ENCODE measurements at regions not wholly inside any gene's neighbourhood (a gene's known extent, or its start where the extent isn't known, plus 50 kb on each side); places are given as distances from the start of the nearest gene placed in this dataset.
"Not testable (repeated sequence)": the region's sequence is repeated elsewhere in the genome, so short reads cannot be mapped to it uniquely, and the experiment has no call there.

DNA sequence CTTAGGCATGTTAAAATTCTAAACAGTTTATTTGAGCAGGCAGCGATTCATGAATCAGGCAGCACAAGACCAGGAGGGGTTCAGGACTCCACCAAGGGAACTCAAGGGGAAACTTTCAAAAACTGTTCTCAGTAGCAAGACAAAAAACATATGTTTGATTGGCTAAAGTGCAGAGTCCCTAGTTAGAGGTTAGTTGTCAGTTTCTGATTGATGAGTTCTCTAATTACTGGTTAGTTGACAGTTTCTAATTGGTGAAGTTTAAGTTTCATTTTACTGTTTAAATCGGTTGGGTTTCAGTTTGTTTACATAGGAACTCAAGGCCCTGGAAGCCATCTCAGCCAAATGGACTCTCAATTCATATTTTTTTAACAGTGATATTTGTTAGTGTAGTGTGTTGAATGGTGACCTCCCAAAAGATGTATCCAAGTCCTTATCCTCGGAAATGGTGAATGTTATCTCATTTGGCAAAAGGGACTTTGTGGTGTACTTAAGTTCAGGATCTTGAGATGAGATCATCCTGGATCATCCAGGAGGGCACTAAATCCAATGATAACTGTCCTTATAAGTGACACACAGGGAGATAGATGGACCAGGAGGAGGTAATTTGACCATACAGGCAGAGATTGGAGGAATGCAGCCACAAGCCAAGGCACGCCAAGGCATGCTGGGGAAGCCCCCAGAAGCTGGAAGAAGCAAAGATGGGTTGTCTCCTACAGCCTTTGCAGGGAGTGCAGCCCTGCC is 219.2 kb upstream of the RAI14 start:
- Histone ChIP-seq H4K20me1 (ENCODE audit: insufficient read depth, low read length) (no peaks in the 10 kb centered on the region), H3K36me3 (ENCODE audit: insufficient read depth, low read length) (no peaks in the 10 kb centered on the region), H3K79me2 (ENCODE audit: insufficient read depth, low read length) (no peaks in the 10 kb centered on the region), H3K4me2 (ENCODE audit: low read length) (no peak overlapping the region), H3K9ac (ENCODE audit: low read length) (no peak overlapping the region), H2AFZ (ENCODE audit: low read length) (no peak overlapping the region), H3K9me2 (ENCODE audit: low read depth, low read length) (no peaks in the 10 kb centered on the region), H3K4me1 (ENCODE audit: insufficient read depth, low read length, severe bottlenecking) (no peaks in the 10 kb centered on the region), H3K27me3 (ENCODE audit: insufficient read depth, low read length) (no peaks in the 10 kb centered on the region), H3K27ac (ENCODE audit: low read depth, low read length, poor library complexity, severe bottlenecking) (no peak overlapping the region), H3K4me3 (ENCODE audit: low read depth, low read length, poor library complexity, severe bottlenecking) (no peak overlapping the region), H3F3A (ENCODE audit: insufficient read depth, low read length) (no peaks in the 10 kb centered on the region), H3K9me3 (ENCODE audit: low read length) (no peaks in the 10 kb centered on the region)
- TF ChIP-seq EZH2 (IDR thresholded peaks at IDR 0.05; ENCODE audit: borderline replicate concordance, low read length) = no peak
- TF ChIP-seq, protein P1, sequence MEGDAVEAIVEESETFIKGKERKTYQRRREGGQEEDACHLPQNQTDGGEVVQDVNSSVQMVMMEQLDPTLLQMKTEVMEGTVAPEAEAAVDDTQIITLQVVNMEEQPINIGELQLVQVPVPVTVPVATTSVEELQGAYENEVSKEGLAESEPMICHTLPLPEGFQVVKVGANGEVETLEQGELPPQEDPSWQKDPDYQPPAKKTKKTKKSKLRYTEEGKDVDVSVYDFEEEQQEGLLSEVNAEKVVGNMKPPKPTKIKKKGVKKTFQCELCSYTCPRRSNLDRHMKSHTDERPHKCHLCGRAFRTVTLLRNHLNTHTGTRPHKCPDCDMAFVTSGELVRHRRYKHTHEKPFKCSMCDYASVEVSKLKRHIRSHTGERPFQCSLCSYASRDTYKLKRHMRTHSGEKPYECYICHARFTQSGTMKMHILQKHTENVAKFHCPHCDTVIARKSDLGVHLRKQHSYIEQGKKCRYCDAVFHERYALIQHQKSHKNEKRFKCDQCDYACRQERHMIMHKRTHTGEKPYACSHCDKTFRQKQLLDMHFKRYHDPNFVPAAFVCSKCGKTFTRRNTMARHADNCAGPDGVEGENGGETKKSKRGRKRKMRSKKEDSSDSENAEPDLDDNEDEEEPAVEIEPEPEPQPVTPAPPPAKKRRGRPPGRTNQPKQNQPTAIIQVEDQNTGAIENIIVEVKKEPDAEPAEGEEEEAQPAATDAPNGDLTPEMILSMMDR (IDR thresholded peaks at IDR 0.05; ENCODE audit: low read length) = no peak

DNA sequence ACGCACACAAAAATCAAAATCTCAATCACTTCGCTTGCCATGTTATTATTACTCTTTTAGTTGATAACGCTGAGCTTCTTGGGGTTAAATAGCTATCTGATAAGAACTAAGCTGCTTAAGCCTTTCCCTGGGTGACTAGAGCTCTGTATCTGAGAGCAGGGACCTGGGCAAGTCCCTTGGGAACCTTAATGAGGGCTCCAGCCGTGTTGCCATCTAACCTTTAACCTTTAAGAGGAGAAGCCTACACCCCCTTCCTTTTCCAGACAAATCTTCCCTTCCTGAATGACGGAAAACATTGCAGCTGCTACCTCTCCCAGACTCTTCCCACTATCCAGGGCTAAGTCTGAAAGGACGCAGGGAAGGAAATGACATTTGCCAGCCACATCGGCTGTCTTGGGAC is 216.5 kb upstream of the RAI14 start:
- Histone ChIP-seq H3K36me3 (ENCODE audit: insufficient read depth, low read length) (no peaks in the 10 kb centered on the region), H4K20me1 (ENCODE audit: insufficient read depth, low read length) (no peaks in the 10 kb centered on the region), H3K27ac (ENCODE audit: low read depth, low read length, poor library complexity, severe bottlenecking) (no peak overlapping the region), H3K4me3 (ENCODE audit: low read depth, low read length, poor library complexity, severe bottlenecking) (no peak overlapping the region), H3K4me2 (ENCODE audit: low read length) (no peak overlapping the region), H3K9me2 (ENCODE audit: low read depth, low read length) (no peaks in the 10 kb centered on the region), H3K9me3 (ENCODE audit: low read length) (no peaks in the 10 kb centered on the region), H3F3A (ENCODE audit: insufficient read depth, low read length) (no peaks in the 10 kb centered on the region), H3K4me1 (ENCODE audit: insufficient read depth, low read length, severe bottlenecking) (no peaks in the 10 kb centered on the region), H2AFZ (ENCODE audit: low read length) (no peak overlapping the region), H3K9ac (ENCODE audit: low read length) (no peak overlapping the region), H3K27me3 (ENCODE audit: insufficient read depth, low read length) (no peaks in the 10 kb centered on the region), H3K79me2 (ENCODE audit: insufficient read depth, low read length) (no peaks in the 10 kb centered on the region)
- TF ChIP-seq, protein P1 (IDR thresholded peaks at IDR 0.05; ENCODE audit: low read length) = no peak
- TF ChIP-seq EZH2 (IDR thresholded peaks at IDR 0.05; ENCODE audit: borderline replicate concordance, low read length) = no peak

DNA sequence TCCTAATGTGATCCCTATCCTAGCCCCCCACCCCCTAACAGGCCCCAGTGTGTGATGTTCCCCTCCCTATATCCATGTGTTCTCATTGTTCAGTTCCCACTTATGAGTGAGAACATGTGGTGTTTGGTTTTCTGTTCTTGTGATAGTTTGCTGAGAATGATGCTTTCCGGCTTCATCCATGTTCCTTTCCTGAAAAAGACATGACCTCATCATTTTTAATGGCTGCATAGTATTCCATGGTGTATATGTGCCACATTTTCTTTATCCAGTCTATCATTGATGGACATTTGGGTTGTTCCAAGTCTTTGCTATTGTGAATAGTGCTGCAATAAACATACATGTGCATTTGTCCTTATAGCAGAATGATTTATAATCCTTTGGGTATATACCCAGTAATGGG is 214.4 kb upstream of the RAI14 start:
- H3K27me3 ChIP-seq (ENCODE audit: insufficient read depth, low read length); H3K9me3 ChIP-seq (ENCODE audit: low read length); H3K79me2 ChIP-seq (ENCODE audit: insufficient read depth, low read length); H3K4me3 ChIP-seq (ENCODE audit: low read depth, low read length, poor library complexity, severe bottlenecking); H3F3A ChIP-seq (ENCODE audit: insufficient read depth, low read length); H2AFZ ChIP-seq (ENCODE audit: low read length); H4K20me1 ChIP-seq (ENCODE audit: insufficient read depth, low read length); H3K4me1 ChIP-seq (ENCODE audit: insufficient read depth, low read length, severe bottlenecking); H3K27ac ChIP-seq (ENCODE audit: low read depth, low read length, poor library complexity, severe bottlenecking); H3K36me3 ChIP-seq (ENCODE audit: insufficient read depth, low read length); H3K9me2 ChIP-seq (ENCODE audit: low read depth, low read length); H3K9ac ChIP-seq (ENCODE audit: low read length); H3K4me2 ChIP-seq (ENCODE audit: low read length): not testable (repeated sequence)

DNA sequence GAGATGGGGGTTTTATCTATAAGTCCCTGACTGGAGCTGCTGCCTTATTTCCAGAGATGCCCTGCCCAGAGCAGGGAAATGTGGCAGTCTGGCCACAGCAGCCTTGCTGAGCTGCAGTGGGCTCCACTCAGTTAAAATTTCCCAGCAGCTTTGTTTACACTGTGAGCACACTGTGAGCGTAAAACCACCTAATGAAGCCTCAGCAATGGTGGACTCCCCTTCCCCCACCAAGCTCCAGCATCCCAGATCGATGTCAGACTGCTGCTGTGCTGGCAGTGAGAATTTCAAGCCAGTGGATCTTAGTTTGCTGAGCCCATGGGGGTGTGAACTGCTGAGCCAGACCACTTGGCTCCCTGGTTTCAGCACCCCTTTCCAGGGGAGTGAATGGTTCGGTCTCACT is 208.7 kb upstream of the RAI14 start:
- Histone ChIP-seq H3K9ac (ENCODE audit: low read length) (no peak overlapping the region), H3K79me2 (ENCODE audit: insufficient read depth, low read length) (no peaks in the 10 kb centered on the region), H3K36me3 (ENCODE audit: insufficient read depth, low read length) (no peaks in the 10 kb centered on the region), H3K4me1 (ENCODE audit: insufficient read depth, low read length, severe bottlenecking) (no peaks in the 10 kb centered on the region), H3K4me3 (ENCODE audit: low read depth, low read length, poor library complexity, severe bottlenecking) (no peak overlapping the region), H3K27me3 (ENCODE audit: insufficient read depth, low read length) (no peaks in the 10 kb centered on the region), H3K9me3 (ENCODE audit: low read length) (no peaks in the 10 kb centered on the region), H3F3A (ENCODE audit: insufficient read depth, low read length) (no peaks in the 10 kb centered on the region), H4K20me1 (ENCODE audit: insufficient read depth, low read length) (no peaks in the 10 kb centered on the region), H3K27ac (ENCODE audit: low read depth, low read length, poor library complexity, severe bottlenecking) (no peak overlapping the region), H3K4me2 (ENCODE audit: low read length) (no peak overlapping the region), H3K9me2 (ENCODE audit: low read depth, low read length) (no peaks in the 10 kb centered on the region), H2AFZ (ENCODE audit: low read length) (no peak overlapping the region)
- TF ChIP-seq, protein P1 (IDR thresholded peaks at IDR 0.05; ENCODE audit: low read length) = no peak
- TF ChIP-seq EZH2 (IDR thresholded peaks at IDR 0.05; ENCODE audit: borderline replicate concordance, low read length) = no peak

Measured in OCI-LY1 (cell line).